ENCODE measurements at regions not wholly inside any gene's neighbourhood (a gene's known extent, or its start where the extent isn't known, plus 50 kb on each side); places are given as distances from the start of the nearest gene placed in this dataset.

DNA sequence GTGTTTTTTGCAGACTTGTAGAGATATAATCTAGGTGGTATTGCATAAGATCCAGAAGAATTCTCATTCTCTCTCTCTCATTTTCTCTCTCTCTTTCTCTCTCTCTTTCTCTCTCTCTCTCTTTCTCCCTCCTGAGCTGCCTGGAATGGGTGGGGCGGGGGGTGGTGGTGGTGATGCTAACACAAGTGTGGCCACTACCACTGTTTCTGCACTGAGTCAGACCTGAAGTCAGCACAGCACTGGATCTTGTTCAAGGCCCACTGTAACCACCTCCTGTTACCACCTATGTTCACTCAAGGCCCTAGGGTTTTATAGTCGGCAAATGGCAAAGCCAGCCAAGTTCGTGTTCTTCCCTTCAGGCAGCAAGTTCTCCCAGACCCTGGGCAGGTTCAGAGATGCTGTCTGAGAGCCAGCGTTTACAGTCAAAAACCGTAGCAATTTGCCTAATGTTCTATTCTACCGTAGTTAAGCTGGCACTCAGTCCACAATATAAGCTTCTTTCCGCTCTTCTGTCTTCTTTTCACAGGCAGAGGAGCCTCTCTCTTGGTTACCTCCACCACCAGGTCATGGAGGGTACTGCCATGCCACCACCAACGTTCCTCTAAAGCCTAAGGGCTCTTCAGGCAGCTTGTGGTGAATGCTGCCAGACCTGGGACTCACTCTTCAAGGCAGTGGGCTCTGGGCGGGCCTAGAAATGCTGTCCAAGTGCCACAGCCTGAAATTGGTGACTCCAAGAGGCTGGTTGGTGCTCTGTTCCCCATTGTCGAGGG, 235.7 kb upstream of the PRR16 start:
- DNase-seq (ENCODE audit: low read depth): no peak

DNA sequence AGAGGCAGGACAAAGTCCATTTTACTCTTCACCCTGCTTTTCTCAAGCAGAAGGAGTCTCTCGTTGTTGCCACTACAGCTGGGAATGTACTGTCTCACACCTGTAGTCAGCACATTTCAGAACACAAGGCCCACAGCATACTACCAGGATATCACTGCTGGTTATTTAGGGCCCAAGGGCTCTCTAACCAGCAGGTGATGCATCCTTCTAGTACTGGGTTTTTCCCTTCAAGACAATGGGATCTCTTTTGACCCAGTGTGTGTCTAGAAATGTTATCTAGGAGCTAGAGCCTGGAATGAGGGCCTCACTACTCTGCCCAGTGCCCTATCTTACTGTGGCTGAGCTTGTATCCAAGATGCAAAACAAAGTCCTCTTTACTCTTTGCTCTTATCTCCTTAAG, 235.1 kb upstream of the PRR16 start:
- DNase-seq (ENCODE audit: low read depth): no peak

DNA sequence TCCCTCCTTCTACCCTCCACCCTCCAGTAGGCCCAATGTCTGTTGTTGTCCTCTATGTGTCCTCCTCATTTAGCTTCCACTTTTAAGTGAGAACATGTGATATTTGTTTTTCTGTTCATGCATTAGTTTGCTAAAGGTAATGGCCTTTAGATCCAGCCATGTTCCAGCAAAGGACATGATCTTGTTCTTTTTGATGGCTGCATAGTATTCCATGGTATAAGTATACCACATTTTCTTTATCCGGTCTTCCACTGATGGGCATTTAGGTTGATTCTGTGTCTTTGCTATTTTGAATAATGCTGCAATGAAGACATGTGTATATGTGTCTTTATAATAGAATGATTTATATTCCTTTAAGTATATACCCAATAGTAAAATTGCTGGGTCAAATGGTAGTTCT, 232.5 kb upstream of the PRR16 start:
- DNase-seq (ENCODE audit: low read depth): no peak

DNA sequence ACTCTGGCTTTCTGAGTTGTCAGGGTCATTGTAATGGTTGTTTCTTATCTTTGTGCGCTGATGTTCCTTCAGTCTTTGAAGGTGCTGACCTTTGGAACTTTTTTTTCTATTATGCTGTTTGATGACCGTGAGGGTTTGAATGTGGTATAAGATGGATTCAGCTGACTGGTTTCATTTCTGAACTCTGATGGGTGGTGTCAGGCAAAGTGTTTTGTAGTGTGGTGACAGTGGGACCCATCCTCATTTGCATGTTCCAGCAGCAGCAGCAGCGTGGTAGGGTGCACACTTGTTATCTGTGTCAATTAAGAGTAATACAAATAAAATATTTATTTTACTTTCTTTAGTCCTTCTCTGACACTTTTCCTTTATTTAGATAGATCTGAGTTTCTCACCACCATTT, 227.7 kb upstream of the PRR16 start:
- no peak for DNase-seq (ENCODE audit: low read depth)

DNA sequence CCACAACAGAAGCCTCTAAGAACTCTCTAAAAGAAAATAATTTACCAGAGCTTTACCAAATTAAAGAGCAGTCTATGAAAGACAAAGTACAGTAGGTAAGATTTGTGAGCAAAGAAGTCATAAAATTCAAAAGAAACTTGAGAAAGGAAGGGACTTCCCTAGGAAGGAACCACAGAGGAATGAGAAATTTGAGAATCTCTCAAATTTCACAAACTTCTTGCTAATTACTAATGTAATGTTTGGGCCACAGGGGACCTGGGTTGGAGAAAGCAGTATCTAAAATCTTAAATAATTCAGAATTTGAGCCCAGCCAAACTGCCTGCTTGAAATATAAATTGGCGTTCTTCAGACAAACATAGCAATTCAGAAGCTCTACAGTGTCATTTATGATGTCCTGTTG, 225.0 kb upstream of the PRR16 start:
- no peak for DNase-seq (ENCODE audit: low read depth)

DNA sequence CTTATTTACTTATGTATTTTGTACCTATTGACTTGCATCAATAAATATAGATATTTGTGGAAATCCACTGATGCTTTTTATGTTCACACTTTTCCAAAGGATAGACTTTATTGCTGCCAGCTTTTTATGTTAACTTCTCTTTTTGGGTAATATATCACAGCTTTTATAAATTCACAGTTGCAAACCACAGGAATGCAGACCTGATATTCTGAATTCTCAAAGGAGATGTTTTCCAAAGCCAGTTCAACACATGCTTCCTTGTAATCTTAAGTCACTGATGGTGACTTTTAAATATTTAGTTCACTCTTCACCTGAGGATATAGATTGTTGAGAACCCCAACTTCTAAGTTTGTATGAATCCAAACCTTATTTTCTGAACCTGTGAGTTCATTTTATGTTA, 223.4 kb upstream of the PRR16 start:
- DNase-seq (ENCODE audit: low read depth): no peak

DNA sequence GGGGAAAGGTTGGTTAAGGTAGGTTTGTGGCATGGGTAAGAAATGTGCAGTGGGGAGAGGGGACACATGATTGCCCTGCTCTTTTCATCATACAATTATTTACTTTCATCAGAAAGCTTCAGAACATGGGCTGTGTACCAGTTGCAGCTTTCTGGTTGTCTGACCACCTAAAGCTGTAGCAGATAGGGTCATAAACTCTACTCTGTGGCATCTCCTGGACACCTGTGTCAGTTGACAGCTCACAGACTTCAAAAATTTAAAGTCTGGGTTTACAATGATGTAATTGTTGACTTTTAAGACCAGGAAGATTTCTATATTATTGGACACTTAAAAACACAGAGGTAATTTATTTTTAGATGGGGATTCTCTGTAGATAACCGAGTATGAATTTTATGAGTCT, 222.7 kb upstream of the PRR16 start:
- no peak for DNase-seq (ENCODE audit: low read depth)

DNA sequence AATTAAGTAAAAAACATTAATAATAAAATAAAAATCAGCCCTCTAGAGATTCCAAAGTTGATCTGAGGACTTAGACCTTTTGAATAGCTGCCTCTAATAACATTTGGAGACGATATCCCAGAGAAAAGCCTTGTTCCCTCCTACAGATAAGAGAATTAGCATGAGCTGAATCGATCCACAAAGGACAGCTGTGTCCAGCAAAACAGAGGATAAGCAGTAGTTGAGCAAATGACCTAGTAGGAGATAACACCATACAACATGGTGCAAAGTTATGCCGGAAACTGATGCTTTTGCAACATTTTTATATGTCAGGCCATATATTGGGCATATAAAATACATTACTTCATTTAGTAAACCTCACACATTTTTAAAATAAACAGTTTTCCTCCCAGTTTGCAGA, 212.2 kb upstream of the PRR16 start:
- DNase-seq (ENCODE audit: low read depth): no peak

DNA sequence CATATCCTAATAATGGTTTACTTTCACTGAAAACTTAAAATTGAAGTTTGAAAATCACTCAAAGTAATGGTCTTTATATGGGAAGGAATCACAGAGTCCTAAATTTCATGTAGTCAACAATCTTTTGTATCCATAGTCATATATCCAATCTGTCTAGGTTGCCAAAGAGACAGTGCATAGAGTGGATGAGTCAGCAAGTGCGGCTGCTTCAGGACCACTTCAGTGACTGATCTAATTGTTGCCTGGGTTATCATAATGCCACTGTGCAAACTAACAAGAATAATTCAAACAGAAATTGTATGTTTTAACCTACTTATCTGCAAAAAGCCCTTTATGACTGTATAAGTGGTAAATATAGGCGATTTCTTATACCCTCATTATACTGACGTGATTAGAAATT, 211.3 kb upstream of the PRR16 start:
- DNase-seq (ENCODE audit: low read depth): peak; percentile 38

DNA sequence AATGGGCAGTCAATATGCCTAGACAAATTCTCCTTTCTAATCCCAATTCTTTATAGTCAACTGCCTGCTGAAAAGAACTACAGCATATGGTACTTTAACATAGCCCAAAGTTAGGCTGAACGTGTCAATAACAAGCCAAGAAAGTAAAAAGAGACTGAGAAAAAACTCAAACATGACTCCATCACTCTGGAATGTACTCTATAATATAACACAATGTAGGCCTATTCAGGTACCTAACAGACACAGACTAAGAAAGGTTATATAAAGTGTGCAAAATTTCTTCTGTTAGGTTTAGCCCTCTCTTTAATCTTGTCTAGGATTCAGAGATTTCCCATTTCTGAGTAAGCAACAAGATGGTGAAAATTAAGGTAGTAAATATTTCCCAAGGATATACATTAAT, 209.7 kb upstream of the PRR16 start:
- DNase-seq (ENCODE audit: low read depth): no peak

DNA sequence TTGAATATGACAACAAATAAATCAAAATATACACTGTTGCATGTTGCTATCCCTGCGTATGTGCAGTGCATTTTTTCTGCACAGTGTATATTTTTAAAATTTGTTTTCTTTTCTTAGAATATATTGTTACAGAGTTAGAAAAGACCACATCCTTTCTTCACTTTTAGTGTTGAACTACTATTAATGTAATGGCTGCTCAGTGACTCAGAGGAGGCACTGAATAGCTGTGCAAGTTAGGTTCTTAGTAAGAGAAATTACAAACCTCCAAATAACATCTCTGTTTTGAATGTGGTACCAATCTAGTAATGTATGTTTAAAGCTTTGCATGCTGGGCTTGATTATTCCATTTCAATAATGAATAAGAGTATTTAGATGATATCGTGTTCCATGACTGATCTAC, 208.9 kb upstream of the PRR16 start:
- DNase-seq (ENCODE audit: low read depth): no peak

DNA sequence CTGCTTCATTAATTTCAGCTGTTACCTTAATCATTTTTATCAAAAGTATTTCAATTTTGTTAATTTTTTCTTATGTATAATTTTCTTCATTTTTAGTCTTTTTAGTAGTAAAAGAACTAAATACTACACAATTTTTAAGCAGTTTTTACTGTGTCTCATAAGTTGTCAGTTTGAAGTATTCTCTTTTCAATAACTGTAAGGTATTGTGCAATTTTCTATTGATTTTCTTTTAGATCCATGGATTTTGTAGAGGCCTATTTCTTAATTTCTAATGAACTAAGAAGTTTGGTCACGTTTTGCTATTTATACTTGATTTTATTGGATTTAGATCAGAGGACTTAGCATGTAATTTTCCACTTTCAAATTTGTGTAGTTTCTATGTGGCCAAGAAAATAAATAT, 207.7 kb upstream of the PRR16 start:
- DNase-seq (ENCODE audit: low read depth): no peak

DNA sequence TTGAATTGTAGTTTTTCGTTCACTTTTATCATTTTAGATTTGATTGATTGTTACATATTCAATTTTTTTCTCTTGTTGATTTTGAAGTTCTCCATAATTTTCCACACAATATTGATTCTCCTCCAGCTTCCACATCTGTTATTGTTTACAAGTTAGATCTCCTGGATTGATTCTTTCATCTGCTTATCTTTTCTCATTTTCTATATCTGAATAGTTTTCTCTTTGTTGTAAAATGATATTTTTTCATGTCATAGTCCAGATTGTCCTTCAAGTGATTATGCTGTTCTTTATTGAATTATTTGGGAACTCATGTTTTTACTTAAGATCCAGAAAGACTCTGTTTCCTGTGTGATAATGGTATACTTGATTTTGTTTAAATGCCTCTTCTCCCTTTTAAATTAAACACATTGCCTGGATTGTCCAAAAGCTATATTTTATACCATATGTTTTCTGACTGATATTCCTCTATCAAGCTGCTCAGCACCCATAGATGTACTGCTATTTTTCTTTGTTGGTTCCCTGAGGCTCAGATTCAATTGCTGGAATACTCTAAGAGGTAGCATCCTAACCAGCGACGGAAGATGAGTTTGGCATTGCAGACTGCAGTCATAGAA, 206.6 kb upstream of the PRR16 start:
- no peak for DNase-seq (ENCODE audit: low read depth)

DNA sequence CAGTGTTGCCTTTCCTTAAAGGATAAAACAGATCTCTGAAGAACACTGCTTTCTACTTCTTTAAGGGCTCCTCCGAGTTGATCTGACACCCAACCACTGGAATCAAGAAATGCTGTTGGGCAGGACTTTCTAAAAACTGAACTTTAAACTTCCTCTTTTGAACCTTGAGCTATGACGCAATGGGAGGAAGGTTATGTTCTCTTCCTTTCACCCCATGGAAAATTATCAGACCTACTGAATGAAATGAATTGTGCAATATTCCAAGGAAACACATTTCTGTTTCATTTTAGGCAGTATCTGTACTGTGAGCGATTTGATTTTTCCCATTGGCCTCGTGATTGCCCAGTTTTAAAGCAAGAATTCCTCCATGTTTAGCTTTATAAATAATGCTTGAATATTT, 206.0 kb upstream of the PRR16 start:
- peak; percentile 10 for DNase-seq (ENCODE audit: low read depth)

DNA sequence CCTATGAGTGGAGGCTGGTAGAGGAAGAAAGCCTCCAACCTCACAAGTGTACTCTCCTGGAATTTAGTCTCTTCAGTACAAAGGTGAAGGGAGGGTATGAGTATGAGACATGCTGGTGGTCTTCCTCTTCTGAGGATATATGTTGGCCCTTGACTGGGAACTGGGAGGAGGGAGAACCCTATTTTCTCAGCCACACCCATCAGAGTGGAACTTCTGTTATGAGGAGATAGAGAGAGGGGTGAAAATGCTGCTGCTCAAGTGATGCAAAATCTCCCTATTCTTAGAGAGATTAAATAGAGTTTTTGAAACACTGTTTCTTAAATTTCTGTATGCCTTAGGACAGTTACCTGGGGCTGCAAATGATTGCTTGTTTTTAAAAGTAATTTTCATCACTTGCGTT, 203.4 kb upstream of the PRR16 start:
- no peak for DNase-seq (ENCODE audit: low read depth)

DNA sequence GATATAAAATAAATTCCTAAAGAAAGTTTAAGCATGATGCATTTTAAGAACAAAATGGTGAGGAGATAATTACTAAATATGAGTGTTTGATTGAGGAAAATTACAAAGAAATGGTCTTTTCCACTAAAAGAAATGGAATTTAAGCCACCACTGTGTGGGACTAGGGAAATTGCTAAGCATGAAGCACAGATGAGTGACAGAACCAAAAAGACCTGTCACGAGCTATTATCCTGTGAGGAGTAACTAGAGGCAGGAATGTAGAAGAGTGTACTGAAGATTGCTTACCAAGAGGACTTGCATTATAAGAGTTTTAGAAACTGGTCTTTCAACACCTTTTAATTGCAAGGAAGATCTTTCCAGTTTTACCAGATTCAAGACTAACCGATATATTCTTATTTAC, 193.6 kb upstream of the PRR16 start:
- DNase-seq (ENCODE audit: low read depth): no peak

DNA sequence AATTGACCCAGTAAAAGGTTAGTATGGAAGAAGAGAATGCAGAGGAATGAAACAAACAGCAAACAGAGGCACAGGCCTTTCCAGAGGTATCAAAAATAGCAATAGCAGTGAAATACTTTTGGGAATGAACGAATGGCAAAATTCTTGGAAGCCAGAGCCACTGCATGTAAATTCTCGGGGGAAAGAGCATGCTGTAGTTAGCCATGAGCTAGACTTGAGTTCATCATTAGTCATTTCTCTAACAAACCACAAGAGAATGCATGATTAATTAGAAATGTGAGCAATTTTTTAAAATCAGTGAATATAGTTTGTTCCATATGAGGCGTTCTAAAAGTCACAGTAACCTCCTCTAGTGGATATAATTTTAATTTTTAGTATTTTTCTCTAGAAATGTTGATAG, 170.3 kb upstream of the PRR16 start:
- DNase-seq (ENCODE audit: low read depth): peak; percentile 80

DNA sequence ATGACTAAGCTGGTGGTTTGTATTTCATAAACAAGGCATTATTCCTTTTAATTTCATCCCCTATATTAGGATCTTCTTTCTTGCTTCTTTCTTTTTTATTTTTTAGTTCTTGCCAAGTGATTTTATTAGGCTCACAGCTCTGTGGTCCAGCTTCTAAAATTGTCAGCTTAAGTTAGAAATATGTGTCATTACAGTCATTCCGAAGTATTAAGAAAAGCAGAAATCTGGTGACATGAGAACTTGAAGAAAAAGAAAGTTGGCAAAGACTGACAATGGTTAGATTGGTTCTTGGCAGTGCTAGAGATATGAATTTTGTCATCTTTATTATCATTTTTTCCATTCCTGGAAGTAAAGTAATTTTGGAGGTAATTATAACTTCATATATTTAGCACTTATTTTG, 166.5 kb upstream of the PRR16 start:
- DNase-seq (ENCODE audit: low read depth): no peak

DNA sequence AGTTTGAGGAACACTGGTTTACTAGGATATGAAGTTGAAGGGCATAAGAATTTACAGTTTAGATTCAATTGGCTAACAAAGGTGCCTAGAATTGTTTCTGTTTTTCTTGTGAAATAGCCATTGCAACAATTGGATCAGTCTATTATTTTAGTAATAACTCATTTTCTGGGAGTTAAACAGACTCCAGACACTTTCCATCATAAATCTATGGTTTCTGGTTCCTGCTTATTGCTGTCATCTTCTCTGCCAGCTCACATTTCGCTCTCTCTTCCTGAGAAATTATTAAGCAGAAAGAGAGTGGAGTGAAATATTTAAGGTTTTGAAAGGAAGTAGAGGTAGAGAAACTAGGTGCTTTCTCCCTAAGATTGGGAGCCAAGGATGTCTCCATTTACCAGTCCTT, 165.1 kb upstream of the PRR16 start:
- no peak for DNase-seq (ENCODE audit: low read depth)

DNA sequence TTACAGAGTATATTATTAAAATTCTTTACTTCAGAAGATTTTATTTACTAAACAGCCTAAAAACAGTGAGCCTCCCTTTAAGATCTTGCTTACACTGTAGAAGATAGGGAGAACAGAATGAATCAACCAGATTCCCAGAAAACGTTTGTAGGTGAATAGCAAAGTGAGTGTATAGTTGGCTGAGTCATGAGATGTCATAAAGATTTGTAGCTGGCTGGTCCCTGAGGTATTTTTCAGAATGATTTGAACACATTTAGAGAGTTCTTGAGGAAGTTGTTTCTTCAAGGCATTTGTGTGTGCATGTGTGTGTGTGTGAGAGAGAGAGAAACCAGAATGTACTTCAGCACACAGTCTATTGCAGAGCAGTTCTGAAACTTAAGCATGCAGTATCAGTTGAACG, 159.4 kb upstream of the PRR16 start:
- DNase-seq (ENCODE audit: low read depth): peak; percentile 51

DNA sequence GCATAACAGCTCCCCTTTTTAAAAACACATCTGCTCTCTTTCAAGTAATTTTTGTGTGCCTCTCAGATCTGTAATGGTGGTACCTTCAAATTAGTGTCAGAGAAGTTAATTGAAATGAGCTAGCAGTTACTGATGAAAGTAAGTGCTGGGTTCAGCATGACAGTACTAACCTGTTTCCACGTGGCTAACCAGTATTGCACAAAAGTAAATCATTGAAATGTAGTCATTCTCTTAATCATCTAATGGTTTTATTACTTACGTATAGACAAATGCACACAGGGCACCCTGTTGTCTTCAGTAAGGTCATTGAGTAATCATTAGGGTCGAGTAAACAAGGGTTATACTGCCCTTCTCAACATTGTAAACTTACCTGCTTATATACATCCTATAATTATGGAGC, 157.8 kb upstream of the PRR16 start:
- DNase-seq (ENCODE audit: low read depth): no peak

DNA sequence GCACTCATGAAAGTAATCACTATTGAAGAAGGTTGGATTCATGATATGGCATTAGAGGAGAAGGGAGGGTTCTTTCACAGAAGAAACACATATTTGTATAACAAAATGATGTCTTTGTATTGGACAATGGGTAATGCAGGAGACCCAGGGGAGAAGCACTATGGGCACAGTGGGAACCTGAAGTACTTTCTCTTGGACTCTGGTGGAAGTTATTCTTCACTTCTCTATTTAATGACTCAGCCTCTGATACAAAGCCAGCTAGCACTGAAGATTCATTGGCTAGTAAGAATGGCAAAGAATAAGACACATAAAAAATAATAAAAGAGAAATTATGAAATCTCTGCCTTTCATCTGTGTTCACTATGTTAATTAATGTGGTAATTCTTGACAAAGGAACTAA, 149.9 kb upstream of the PRR16 start:
- DNase-seq (ENCODE audit: low read depth): no peak

DNA sequence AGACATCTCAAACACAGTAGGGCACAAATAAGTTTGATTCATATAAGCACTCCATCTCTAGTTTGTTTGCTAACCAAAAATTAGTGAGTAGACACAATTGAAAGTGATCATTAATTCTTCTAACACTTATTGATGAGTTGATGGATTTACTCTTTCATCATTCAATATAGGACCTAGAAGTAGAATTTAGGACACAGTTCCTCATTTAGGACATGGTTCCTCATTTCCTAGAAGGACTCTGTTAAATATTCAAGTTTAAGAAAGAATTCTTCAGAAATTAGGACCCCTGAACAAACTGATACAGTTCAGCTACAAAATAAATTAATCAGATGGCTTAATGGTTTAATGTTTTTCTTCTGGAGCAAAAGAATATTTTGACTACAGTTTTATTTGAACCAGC, 143.5 kb upstream of the PRR16 start:
- no peak for DNase-seq (ENCODE audit: low read depth)

DNA sequence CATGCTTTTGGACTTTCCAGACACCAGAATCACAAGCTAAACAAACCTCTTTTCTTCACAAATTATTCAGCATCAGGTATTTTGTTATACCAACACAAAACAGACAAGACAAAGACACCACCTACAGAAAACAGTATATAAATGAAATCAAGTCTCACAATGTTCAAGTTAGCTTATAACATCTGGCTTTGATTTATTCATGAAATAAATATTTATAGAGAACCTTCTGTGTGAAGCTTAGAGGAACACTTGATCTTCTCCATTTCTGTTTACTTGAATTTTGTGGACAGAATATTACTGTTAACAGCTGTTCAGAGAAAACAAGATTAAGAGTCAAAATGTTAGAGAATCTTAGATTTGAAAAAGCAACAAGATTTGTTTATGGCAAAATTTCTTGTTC, 137.4 kb upstream of the PRR16 start:
- DNase-seq (ENCODE audit: low read depth): no peak
